ENCODE measurements at regions not wholly inside any gene's neighbourhood (a gene's known extent, or its start where the extent isn't known, plus 50 kb on each side); places are given as distances from the start of the nearest gene placed in this dataset.

DNA sequence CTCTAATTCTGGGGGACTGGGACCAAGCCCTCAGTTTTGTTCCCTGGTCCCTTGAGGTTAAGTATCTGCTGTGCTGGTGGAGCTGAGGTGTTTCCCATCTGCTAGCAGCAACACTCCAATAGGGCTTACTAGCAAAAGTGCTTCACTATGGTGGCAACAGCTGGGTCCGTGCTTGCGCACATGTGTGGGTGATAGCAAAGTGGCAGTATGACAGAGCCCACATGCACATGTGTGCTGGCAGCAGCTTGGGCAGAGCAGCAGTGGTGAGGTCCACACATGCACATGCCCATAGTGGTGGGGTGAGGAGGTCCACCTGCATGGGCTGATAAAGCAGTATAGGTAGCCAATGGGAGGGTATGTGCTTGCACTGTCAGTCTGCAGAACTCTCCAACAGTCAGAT lies 1723.7 kb downstream of the SUCLG1 start:
- H3K4me1 ChIP-seq (ENCODE audit: control insufficient read depth, insufficient read depth, low read length), result no peaks in the 10 kb centered on the region
- TF ChIP-seq SMARCA5 (IDR thresholded peaks at IDR 0.05), result no peak
- no peak for TF ChIP-seq RAD51 (IDR thresholded peaks at IDR 0.05)
- no peak overlapping the region for H3K9ac ChIP-seq (ENCODE audit: control insufficient read depth, insufficient read depth, low read length)
- RAD21 ChIA-PET (ENCODE audit: unreplicated experiment), result interaction anchor here (0.7 kb wide), 1 partner anchor 469 kb away, joined by 3 read pairs; no protein-coding TSS in a partner anchor
- no peaks in the 10 kb centered on the region for H3K79me2 ChIP-seq (ENCODE audit: control insufficient read depth, insufficient read depth, low read length)
- POLR2A ChIA-PET, result no interaction called here
- no peak overlapping the region for H3K4me2 ChIP-seq (ENCODE audit: control insufficient read depth, insufficient read depth)
- in situ Hi-C loops (cut with MboI), result no loop called here
- H3K27me3 ChIP-seq (replicated peaks in 1 of 2; ENCODE audit: control insufficient read depth in 2 of 2, insufficient read depth in 2 of 2, low read length in 1 of 2), result no peaks in the 10 kb centered on the region
- no peaks in the 10 kb centered on the region for H4K20me1 ChIP-seq (ENCODE audit: control insufficient read depth, insufficient read depth)
- BruUV-seq (replicated peaks), result no TSS peak
- CTCF ChIA-PET, result no interaction called here
- H3K36me3 ChIP-seq (ENCODE audit: control insufficient read depth in 2 of 2, insufficient read depth in 2 of 2, low read length in 1 of 2), result no peaks in the 10 kb centered on the region
- H3K9me3 ChIP-seq (replicated peaks; ENCODE audit: control insufficient read depth, insufficient read depth, low read length), result no peaks in the 10 kb centered on the region
- intact Hi-C loops (cut with micrococcal nuclease; ENCODE audit: unreplicated experiment), result no loop called here
- FAIRE-seq (no peak), DNase-seq (ENCODE audit: low read depth, low spot score) (no peak), ATAC-seq (no peak)
- no peak overlapping the region for H3K4me3 ChIP-seq
- no peak overlapping the region for H2AFZ ChIP-seq (ENCODE audit: control insufficient read depth, low read depth, low read length)
- no peak overlapping the region for H3K27ac ChIP-seq (ENCODE audit: control insufficient read depth, insufficient read depth)
- WGBS (ENCODE audit: insufficient coverage, insufficient replicate concordance, low lambda C conversion rate, missing lambda C conversion rate), result 56% methylated on average over 2 of the region's 2 CpGs
- SMC1A ChIA-PET (ENCODE audit: uncharacterized antibody, unreplicated experiment), result no interaction called here

DNA sequence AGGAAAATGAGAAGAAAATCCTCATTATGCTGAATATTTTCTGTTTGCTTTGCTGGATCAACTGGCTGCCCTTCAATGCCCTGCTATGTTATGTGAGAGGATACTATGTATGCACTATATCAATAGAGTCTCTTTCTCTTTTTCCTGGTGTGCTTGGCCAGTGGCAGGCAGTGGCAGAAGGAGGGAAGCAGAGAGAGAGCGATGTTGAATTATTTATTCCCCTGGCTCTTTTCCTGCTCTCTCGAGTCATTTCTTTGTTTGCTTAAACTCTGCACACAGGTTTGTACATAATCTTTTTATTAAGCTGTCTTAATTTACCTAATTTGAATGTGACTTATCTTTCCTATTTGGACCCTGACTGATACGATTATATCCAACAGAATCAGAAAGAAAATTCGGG lies 1727.3 kb downstream of the SUCLG1 start:
- no peak overlapping the region for H3K9ac ChIP-seq (ENCODE audit: control insufficient read depth, insufficient read depth, low read length)
- no peaks in the 10 kb centered on the region for H3K79me2 ChIP-seq (ENCODE audit: control insufficient read depth, insufficient read depth, low read length)
- TF ChIP-seq, protein P1, sequence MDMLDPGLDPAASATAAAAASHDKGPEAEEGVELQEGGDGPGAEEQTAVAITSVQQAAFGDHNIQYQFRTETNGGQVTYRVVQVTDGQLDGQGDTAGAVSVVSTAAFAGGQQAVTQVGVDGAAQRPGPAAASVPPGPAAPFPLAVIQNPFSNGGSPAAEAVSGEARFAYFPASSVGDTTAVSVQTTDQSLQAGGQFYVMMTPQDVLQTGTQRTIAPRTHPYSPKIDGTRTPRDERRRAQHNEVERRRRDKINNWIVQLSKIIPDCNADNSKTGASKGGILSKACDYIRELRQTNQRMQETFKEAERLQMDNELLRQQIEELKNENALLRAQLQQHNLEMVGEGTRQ (IDR thresholded peaks at IDR 0.05; ENCODE audit: borderline replicate concordance, low read depth, low read length), result no peak
- TF ChIP-seq, protein P2, sequence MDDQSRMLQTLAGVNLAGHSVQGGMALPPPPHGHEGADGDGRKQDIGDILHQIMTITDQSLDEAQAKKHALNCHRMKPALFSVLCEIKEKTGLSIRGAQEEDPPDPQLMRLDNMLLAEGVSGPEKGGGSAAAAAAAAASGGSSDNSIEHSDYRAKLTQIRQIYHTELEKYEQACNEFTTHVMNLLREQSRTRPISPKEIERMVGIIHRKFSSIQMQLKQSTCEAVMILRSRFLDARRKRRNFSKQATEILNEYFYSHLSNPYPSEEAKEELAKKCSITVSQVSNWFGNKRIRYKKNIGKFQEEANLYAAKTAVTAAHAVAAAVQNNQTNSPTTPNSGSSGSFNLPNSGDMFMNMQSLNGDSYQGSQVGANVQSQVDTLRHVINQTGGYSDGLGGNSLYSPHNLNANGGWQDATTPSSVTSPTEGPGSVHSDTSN (IDR thresholded peaks at IDR 0.05; ENCODE audit: insufficient replicate concordance, low read depth, low read length), result no peak
- no peak for TF ChIP-seq SUZ12 (IDR thresholded peaks at IDR 0.05; ENCODE audit: unreplicated experiment)
- TF ChIP-seq CBFB (IDR thresholded peaks at IDR 0.05; ENCODE audit: low read depth), result no peak
- no peak for TF ChIP-seq MYB (IDR thresholded peaks at IDR 0.05; ENCODE audit: borderline replicate concordance, low read depth, low read length)
- no peak for TF ChIP-seq SREBF2 (IDR thresholded peaks at IDR 0.05; ENCODE audit: low read length)
- TF ChIP-seq ZSCAN29 (IDR thresholded peaks at IDR 0.05), result no peak
- no peak for TF ChIP-seq MXI1 (IDR thresholded peaks at IDR 0.05; ENCODE audit: low read depth, low read length)
- TF ChIP-seq ZNF384 (IDR thresholded peaks at IDR 0.05; ENCODE audit: borderline replicate concordance, low read depth, low read length), result no peak
- TF ChIP-seq CHD1 (IDR thresholded peaks at IDR 0.05; ENCODE audit: low read depth, low read length), result no peak
- TF ChIP-seq, protein P3, sequence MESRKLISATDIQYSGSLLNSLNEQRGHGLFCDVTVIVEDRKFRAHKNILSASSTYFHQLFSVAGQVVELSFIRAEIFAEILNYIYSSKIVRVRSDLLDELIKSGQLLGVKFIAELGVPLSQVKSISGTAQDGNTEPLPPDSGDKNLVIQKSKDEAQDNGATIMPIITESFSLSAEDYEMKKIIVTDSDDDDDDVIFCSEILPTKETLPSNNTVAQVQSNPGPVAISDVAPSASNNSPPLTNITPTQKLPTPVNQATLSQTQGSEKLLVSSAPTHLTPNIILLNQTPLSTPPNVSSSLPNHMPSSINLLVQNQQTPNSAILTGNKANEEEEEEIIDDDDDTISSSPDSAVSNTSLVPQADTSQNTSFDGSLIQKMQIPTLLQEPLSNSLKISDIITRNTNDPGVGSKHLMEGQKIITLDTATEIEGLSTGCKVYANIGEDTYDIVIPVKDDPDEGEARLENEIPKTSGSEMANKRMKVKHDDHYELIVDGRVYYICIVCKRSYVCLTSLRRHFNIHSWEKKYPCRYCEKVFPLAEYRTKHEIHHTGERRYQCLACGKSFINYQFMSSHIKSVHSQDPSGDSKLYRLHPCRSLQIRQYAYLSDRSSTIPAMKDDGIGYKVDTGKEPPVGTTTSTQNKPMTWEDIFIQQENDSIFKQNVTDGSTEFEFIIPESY (IDR thresholded peaks at IDR 0.05), result no peak
- no peak for TF ChIP-seq NFYA (IDR thresholded peaks at IDR 0.05; ENCODE audit: borderline replicate concordance, low read depth, low read length)
- no peak for TF ChIP-seq KAT2A (conservative IDR thresholded peaks at IDR 0.05; ENCODE audit: control insufficient read depth, low read depth, low read length)
- ChIA-PET RAD21 (ENCODE audit: unreplicated experiment) (no interaction called here), SMC1A (ENCODE audit: uncharacterized antibody, unreplicated experiment) (interaction anchor here (1.0 kb wide), 1 partner anchor 94 kb away, joined by 3 read pairs; no protein-coding TSS in a partner anchor), CTCF (no interaction called here), POLR2A (no interaction called here)
- no peaks in the 10 kb centered on the region for H3K4me1 ChIP-seq (ENCODE audit: control insufficient read depth, insufficient read depth, low read length)
- H3K27ac ChIP-seq (ENCODE audit: control insufficient read depth, insufficient read depth), result no peak overlapping the region
- FAIRE-seq (no peak), DNase-seq (ENCODE audit: low read depth, low spot score) (no peak), ATAC-seq (no peak)
- 2% methylated on average over 3 of the region's 4 CpGs for WGBS (ENCODE audit: insufficient coverage, insufficient replicate concordance, low lambda C conversion rate, missing lambda C conversion rate)
- no peaks in the 10 kb centered on the region for H3K9me3 ChIP-seq (replicated peaks; ENCODE audit: control insufficient read depth, insufficient read depth, low read length)
- no peaks in the 10 kb centered on the region for H3K27me3 ChIP-seq (replicated peaks in 1 of 2; ENCODE audit: control insufficient read depth in 2 of 2, insufficient read depth in 2 of 2, low read length in 1 of 2)
- H3K4me2 ChIP-seq (ENCODE audit: control insufficient read depth, insufficient read depth), result no peak overlapping the region
- H3K36me3 ChIP-seq (ENCODE audit: control insufficient read depth in 2 of 2, insufficient read depth in 2 of 2, low read length in 1 of 2), result no peaks in the 10 kb centered on the region
- H2AFZ ChIP-seq (ENCODE audit: control insufficient read depth, low read depth, low read length), result no peak overlapping the region
- no peak overlapping the region for H3K4me3 ChIP-seq
- intact Hi-C loops (cut with micrococcal nuclease; ENCODE audit: unreplicated experiment) (no loop called here), in situ Hi-C loops (cut with MboI) (no loop called here)
- BruUV-seq (replicated peaks), result no TSS peak
- no peaks in the 10 kb centered on the region for H4K20me1 ChIP-seq (ENCODE audit: control insufficient read depth, insufficient read depth)
